Activated gamma-delta T cell treated with Interleukin-2 at 50 U/mL for 16 hours (primary cell): ENCODE measurements at regions not wholly inside any gene's neighbourhood (a gene's known extent, or its start where the extent isn't known, plus 50 kb on each side); places are given as distances from the start of the nearest gene placed in this dataset.
"Not testable (repeated sequence)": the region's sequence is repeated elsewhere in the genome, so short reads cannot be mapped to it uniquely, and the experiment has no call there.

Experiments
- DNase-seq: peaks from one replicate; pipeline ENCODE4 v3.0.0-alpha.2; 2020

DNA sequence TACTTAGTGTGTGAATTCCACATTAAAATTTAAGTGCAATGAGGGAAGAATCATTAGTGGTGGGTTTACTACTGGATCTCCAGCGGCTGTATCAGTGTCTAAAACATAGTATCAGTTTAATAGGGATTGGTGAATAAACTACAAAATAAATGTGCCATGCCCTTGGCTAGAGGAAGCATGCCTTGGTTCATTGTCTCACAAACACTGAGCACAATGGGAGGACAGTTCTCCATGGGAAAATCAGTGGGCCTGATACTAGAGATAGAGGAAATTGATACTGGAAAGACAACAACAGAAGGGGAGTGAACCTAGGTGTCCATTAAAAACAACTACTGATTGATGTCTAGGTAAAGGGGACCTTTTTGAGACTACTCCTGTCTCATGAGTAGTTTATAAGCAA, 971.6 kb downstream of the SUCLG1 start:
- no peak for DNase-seq

GRCh38 chr2:83481436-83481835, 977.6 kb downstream of the SUCLG1 start:
- no peak for DNase-seq

- DNase-seq, result no peak
These were observed 981.0 kb downstream of the SUCLG1 start for GRCh38 chr2:83478037-83478436.

DNA sequence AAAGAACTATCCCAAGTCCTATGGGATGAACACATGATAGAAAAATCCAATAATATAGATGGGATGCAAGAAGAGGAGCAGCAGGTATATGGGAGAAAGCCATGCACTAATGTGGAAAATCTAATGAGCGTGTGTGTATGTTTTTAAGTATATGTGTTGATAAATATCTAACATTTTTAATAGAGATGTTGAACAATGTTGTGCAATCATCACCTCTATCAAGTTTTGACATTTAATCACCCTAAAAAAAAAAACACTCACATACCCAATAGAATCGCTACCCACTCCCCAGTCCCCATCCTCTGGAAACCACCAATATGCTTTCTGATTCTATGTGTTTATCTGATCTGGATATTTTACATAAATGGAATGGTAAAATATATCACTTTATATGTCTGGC, 983.7 kb downstream of the SUCLG1 start:
- no peak for DNase-seq

DNA sequence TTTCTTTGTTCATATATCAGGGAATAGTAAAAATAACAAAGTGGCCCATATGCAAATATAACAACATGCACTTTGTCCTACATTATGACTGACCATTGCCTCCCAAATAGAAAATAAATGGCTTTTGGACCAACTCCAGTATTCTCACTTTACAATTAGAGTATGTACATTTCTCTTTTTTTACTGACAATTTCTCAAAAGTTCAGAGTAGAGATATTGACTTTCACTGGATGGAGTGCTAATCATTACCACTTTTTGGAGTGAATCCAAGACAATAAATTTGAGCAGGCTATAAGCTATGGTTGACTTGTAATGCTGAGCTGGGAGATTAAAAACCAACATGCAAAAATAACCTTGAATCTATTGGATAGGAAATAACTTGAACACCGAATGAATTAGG, 987.4 kb downstream of the SUCLG1 start:
- no peak for DNase-seq

DNA sequence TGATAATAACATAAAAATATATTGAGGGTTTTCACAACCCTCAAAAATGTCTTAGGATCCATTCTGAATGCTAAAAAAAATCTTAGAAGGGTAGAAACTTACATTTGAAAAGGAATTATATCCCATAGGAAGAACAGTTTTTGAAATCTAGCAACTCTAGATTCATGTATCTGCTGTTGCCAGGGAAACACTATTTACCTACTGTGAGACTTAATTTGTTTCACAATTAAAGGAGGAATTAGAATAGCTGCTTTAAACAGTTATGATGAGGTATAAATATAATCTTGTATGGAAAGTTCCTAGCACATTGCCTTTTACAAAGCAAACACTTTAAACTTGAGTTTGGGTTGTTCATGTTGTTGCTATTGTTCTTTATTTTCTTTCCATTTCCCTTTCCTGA, 988.2 kb downstream of the SUCLG1 start:
- no peak for DNase-seq

DNA sequence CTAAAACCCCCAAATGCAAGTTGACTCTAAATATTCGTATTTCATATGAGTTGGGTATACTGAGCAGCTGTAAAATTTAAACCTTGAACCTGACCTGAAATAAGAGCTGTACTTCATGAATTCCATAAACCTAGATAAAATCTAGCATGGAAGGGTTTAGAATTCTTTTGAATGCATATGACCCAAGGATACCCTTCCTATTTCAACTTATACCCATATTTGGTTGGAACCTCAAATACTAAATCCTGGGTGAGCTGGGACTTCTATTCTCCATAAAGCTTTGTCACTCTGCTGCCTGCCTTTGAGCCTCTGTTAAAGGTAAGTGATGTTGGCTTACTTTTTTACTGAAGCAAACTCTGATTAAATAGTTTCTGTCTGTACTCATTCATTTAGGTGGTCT, 994.6 kb downstream of the SUCLG1 start:
- no peak for DNase-seq

DNA sequence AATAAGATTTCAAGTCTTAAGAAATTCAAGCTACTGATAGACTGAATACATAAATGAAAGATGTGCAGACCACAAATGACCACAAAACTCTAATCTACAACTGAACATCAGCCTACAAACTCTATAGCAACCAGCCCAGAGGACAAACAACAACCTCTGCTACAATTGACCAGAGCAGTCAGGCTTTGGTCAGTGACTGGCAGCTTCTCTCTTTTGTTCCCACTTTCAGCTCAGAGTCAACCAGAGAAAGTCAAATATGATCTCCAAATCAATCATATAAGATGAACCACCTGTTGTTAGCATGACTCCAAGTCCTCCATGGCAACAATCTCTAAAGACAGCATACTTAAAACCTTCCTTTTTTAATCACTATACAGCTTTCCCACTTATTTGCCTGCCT, 996.2 kb downstream of the SUCLG1 start:
- DNase-seq, result no peak

DNA sequence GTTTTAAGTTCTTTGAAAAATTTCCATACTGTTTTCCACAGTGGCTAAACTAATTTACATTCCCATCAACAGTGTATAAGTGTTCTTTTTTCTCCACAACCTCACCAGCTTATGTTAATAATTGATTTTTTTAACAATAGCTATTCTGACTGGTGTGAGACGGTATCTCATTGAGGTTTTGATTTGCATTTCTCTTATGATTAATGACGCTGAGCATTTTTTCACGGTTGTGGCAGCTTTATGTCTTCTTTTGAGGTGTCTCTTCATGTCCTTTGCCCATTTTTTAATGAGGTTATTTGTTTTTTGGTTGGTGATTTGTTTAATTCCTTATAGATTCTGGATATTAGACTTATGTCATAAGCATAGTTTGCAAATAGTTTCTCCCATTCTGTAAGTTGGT, 997.9 kb downstream of the SUCLG1 start:
- DNase-seq, result no peak

DNA sequence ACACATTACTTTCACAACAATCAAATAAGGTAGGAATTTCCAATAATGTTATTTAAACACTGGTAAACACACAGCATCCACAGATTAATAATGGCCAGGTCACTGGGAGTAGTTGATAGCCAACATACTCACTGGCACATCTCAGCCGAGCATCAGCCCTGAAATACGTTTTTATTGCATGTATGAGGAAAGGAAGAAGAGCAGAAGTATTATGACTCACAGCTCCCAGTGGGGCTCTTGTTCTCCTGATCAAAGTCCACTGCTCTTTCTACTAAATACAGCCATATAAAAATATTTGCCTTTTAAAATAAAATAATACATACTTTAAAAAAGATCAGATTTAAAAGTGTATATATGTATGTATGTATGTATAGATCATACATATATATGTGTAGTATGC, 999.6 kb downstream of the SUCLG1 start:
- DNase-seq, result no peak

DNA sequence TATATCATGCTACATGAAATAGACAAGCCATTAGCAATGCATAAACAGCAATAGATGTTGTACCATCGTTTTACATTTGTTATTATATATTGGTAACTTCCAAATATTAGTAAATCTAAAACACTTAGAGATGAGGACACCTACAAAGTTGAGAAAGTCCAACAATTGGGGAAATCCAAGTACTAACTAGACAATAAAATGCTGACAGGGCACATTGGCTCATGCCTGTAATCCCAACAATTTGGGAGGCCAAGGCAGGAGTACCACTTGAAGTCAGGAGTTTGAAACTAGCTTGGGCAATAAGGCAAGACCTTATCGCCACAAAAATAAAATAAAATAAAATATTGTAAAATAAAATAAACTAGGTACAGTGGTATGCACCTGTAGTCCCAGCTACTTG, 1023.1 kb downstream of the SUCLG1 start:
- DNase-seq, result no peak

DNA sequence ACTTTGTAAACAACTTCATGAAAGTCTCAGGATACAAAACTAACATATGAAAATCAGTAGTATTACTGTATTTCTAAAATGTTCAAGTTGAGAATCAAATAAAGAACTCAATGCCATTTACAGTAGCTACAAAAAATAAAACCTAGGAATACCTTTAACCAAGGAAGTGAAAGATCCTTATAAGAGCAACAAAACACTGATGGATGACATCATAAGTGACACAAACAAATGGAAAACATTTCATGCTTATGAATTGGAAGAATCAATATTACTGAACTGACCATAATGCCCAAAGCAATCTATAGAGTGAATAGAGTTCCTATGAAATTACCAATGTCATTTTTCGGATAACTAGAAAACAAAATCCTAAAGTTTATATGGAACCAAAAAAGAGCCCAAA, 1038.1 kb downstream of the SUCLG1 start:
- DNase-seq, result no peak

DNA sequence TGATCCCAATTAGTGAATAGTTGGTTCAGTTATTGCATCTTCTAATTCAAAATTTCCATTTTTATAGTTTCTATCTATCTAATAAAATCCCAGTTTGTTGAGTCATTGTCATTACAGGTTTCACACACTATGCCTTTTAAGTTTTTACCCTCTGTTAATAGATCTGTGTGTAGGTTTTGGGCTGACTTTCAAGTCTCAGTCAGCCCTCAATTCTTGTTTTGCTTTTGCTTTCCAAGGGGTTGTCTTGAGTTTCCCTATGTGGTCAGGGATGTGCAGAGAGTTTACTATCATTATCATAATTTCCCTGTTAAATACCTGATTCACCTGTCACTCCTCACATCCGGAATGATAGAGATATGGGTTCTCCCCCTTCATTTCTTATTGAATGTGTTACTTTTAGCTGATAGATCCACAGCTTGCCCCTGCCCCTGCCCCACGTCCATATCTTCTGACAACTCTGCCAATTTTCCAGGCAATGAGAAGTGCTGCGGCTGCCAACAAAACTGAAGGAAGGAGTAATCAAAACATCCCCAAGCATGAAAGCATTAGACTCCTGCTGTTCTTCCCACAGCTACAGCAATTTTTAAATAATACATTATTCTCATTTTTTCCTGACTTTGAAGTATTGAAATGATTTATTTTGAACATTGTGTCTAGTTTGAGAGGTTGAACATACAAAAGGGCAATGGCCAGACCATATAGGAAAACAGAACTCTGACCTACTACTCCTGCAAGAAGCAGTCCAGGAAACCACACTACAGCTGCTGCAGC, 1064.8 kb downstream of the SUCLG1 start:
- DNase-seq, result no peak

DNA sequence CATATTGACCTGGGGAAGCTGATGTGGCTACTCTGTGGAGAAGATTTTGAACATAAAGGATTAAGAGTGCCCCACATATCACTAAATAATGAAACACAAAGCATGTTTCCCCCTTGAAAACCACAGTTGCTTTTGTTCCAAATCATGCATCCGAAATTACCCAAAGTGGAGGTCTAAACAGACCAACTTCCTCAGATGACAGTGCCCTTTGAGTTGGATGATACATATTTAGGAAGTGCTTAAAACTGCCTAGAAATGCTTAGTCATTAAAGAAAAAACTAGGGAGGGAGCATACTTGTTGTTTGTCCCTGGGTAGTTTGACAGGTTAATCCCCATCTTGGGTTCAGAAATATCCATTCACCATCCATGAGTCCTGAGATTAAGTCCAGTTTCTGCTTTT, 1070.3 kb downstream of the SUCLG1 start:
- no peak for DNase-seq

DNA sequence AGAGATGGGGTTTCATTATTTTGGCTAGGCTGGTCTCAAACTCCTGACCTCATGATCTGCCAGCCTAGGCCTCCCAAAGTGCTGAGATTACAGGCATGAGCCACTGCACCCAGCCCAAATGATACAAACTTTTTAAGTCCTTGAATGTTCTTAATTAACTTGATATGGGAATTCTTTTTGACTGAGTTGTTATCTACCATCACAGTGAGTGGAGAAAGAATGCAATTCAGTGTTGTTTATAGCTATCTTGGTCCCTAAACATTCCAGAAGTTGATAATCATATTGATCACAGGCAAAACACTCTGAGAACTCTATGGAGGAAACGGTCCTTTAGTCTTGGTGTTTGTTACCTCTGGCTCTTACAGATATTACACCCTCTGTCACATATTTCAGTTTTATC, 1072.5 kb downstream of the SUCLG1 start:
- DNase-seq, result no peak

DNA sequence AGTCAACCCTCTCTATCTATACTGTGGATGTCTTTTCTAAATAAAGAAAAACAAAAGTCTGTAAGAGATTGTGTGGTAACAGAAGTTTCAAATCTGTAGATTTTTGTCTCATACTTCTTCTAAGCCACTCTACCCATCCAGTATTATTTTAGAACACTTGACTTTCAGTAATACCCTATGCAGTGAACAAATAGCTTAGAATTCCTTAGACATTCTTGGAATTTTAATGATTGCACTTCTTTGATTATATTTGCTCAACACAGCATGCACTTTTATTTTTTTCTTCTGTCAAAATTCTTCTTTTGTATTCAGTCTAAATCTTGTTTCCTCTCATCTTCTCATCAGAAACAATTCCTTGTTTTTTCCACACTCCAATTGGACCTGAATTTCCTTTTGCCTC, 1080.2 kb downstream of the SUCLG1 start:
- DNase-seq, result no peak

GRCh38 chr2:83376731-83377130, 1082.3 kb downstream of the SUCLG1 start:
- no peak for DNase-seq

GRCh38 chr2:83370419-83370762, 1088.7 kb downstream of the SUCLG1 start:
- no peak for DNase-seq

GRCh38 chr2:83369601-83370418, 1089.3 kb downstream of the SUCLG1 start:
- no peak for DNase-seq

DNA sequence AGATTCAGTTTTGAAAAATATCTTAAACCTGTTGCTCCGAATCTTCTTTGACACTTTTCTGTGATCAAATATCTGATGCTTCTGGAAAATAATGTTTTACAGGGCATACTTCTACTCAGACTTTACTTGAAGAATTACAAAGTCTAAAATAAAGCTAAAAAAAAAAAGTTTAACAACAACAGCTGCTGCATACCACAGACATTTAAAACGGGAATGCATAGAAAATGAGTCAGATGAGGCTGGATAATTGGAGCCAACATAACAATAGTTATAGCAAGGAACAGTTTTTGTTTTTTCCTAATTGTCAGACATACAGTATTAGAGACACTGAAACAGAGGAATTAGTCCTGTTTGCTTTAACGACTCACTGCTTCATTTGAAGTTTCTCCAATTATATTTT, 1090.2 kb downstream of the SUCLG1 start:
- DNase-seq, result no peak

GRCh38 chr2:83368461-83368860, 1090.6 kb downstream of the SUCLG1 start:
- no peak for DNase-seq

DNA sequence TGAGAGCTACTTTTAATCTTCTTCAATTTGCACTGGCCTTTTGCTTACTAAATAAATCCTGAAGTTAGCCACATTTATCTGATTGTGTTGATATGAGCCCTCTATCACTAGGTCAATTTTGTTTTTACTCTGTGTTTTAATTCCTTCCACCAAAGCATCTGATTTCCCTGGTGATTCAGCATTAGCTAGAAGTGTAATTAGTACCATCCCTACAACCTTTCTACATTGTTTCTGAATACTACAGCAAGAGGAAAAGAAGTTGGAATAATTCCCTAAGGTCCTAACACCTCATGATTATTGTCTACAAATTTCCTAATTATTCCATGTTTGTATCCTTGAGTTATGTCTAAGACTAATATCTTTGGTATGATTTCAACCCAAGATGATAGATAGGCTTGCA, 1093.6 kb downstream of the SUCLG1 start:
- DNase-seq, result no peak

GRCh38 chr2:83364264-83364663, 1094.8 kb downstream of the SUCLG1 start:
- DNase-seq, result no peak

- DNase-seq, result not testable (repeated sequence)
These were observed 1095.9 kb downstream of the SUCLG1 start for GRCh38 chr2:83363138-83363537.

- DNase-seq, result no peak
These were observed 1099.7 kb downstream of the SUCLG1 start for GRCh38 chr2:83359336-83359735.
